ENCODE measurements at regions not wholly inside any gene's neighbourhood (a gene's known extent, or its start where the extent isn't known, plus 50 kb on each side); places are given as distances from the start of the nearest gene placed in this dataset.

GRCh38 chr4:43274376-43274775 lies 381.9 kb downstream of the GRXCR1 start:
- Histone ChIP-seq H3K36me3 (ENCODE audit: control insufficient read depth, insufficient read depth, low read length) (no peaks in the 10 kb centered on the region), H4K20me1 (ENCODE audit: control insufficient read depth, extremely low read depth, insufficient read depth, low read length) (no peaks in the 10 kb centered on the region), H2AFZ (ENCODE audit: low read length) (no peak overlapping the region), H3K9me3 (ENCODE audit: control insufficient read depth, insufficient read depth, low read depth, low read length) (no peaks in the 10 kb centered on the region), H3K27me3 (ENCODE audit: control insufficient read depth, insufficient read depth, low read length) (no peaks in the 10 kb centered on the region), H3K4me3 (replicated peaks in 1 of 4; ENCODE audit: control extremely low read depth in 1 of 4, insufficient read depth in 1 of 4, low read depth in 3 of 4, low read length in 4 of 4) (no peak overlapping the region), H3K9ac (ENCODE audit: insufficient read depth, low read length) (no peak overlapping the region), H3K4me1 (ENCODE audit: control insufficient read depth, extremely low read depth, insufficient read depth, low read length) (peaks cover 5% of the 10 kb centered on the region), H3K79me2 (ENCODE audit: control insufficient read depth, insufficient read depth, low read length) (no peaks in the 10 kb centered on the region), H3K27ac (ENCODE audit: insufficient read depth, low read length) (no peak overlapping the region), H3K4me2 (ENCODE audit: extremely low read depth, insufficient read depth, low read length) (no peak overlapping the region)
- TF ChIP-seq EZH2 (IDR thresholded peaks at IDR 0.05; ENCODE audit: low read length, missing control alignments), result no peak
- TF ChIP-seq CTCF (conservative IDR thresholded peaks at IDR 0.05 in 1 of 2, IDR thresholded peaks at IDR 0.05 in 1 of 2; ENCODE audit: low read depth in 1 of 2, low read length in 2 of 2), result no peak
- peak in 1 of 2 donors; percentile 79 for DNase-seq (ENCODE audit: low read depth in 2 of 2)

GRCh38 chr4:43275779-43276178 lies 383.3 kb downstream of the GRXCR1 start:
- Histone ChIP-seq H3K79me2 (ENCODE audit: control insufficient read depth, insufficient read depth, low read length) (no peaks in the 10 kb centered on the region), H3K27ac (ENCODE audit: insufficient read depth, low read length) (no peak overlapping the region), H3K4me1 (ENCODE audit: control insufficient read depth, extremely low read depth, insufficient read depth, low read length) (peaks cover 5% of the 10 kb centered on the region), H3K9me3 (ENCODE audit: control insufficient read depth, insufficient read depth, low read depth, low read length) (no peaks in the 10 kb centered on the region), H4K20me1 (ENCODE audit: control insufficient read depth, extremely low read depth, insufficient read depth, low read length) (no peaks in the 10 kb centered on the region), H3K9ac (ENCODE audit: insufficient read depth, low read length) (no peak overlapping the region), H3K4me3 (replicated peaks in 1 of 4; ENCODE audit: control extremely low read depth in 1 of 4, insufficient read depth in 1 of 4, low read depth in 3 of 4, low read length in 4 of 4) (no peak overlapping the region), H3K27me3 (ENCODE audit: control insufficient read depth, insufficient read depth, low read length) (no peaks in the 10 kb centered on the region), H3K4me2 (ENCODE audit: extremely low read depth, insufficient read depth, low read length) (no peak overlapping the region), H3K36me3 (ENCODE audit: control insufficient read depth, insufficient read depth, low read length) (no peaks in the 10 kb centered on the region), H2AFZ (ENCODE audit: low read length) (no peak overlapping the region)
- no peak for DNase-seq (ENCODE audit: low read depth in 2 of 2)
- TF ChIP-seq CTCF (conservative IDR thresholded peaks at IDR 0.05 in 1 of 2, IDR thresholded peaks at IDR 0.05 in 1 of 2; ENCODE audit: low read depth in 1 of 2, low read length in 2 of 2) (no peak), EZH2 (IDR thresholded peaks at IDR 0.05; ENCODE audit: low read length, missing control alignments) (no peak)

GRCh38 chr4:43276321-43276720 lies 383.8 kb downstream of the GRXCR1 start:
- no peak overlapping the region for H3K9ac ChIP-seq (ENCODE audit: insufficient read depth, low read length)
- no peaks in the 10 kb centered on the region for H3K27me3 ChIP-seq (ENCODE audit: control insufficient read depth, insufficient read depth, low read length)
- H3K4me3 ChIP-seq (replicated peaks in 1 of 4; ENCODE audit: control extremely low read depth in 1 of 4, insufficient read depth in 1 of 4, low read depth in 3 of 4, low read length in 4 of 4), result no peak overlapping the region
- H3K4me1 ChIP-seq (ENCODE audit: control insufficient read depth, extremely low read depth, insufficient read depth, low read length), result peaks cover 5% of the 10 kb centered on the region
- H3K27ac ChIP-seq (ENCODE audit: insufficient read depth, low read length), result no peak overlapping the region
- no peaks in the 10 kb centered on the region for H3K36me3 ChIP-seq (ENCODE audit: control insufficient read depth, insufficient read depth, low read length)
- H2AFZ ChIP-seq (ENCODE audit: low read length), result no peak overlapping the region
- H3K79me2 ChIP-seq (ENCODE audit: control insufficient read depth, insufficient read depth, low read length), result no peaks in the 10 kb centered on the region
- no peak overlapping the region for H3K4me2 ChIP-seq (ENCODE audit: extremely low read depth, insufficient read depth, low read length)
- no peaks in the 10 kb centered on the region for H4K20me1 ChIP-seq (ENCODE audit: control insufficient read depth, extremely low read depth, insufficient read depth, low read length)
- no peaks in the 10 kb centered on the region for H3K9me3 ChIP-seq (ENCODE audit: control insufficient read depth, insufficient read depth, low read depth, low read length)
- TF ChIP-seq EZH2 (IDR thresholded peaks at IDR 0.05; ENCODE audit: low read length, missing control alignments) (no peak), CTCF (conservative IDR thresholded peaks at IDR 0.05 in 1 of 2, IDR thresholded peaks at IDR 0.05 in 1 of 2; ENCODE audit: low read depth in 1 of 2, low read length in 2 of 2) (no peak)
- peak in 1 of 2 donors; percentile 44 for DNase-seq (ENCODE audit: low read depth in 2 of 2)
